Activated CD4-positive, CD25-positive, alpha-beta regulatory T cell (primary cell): ENCODE measurements at regions not wholly inside any gene's neighbourhood (a gene's known extent, or its start where the extent isn't known, plus 50 kb on each side); places are given as distances from the start of the nearest gene placed in this dataset.

Experiments
- DNase-seq, 4 experiments: peaks; one replicate each; lab custom pipeline; 2025; lab: John Stamatoyannopoulos, UW

- DNase-seq = no peak
Measured at GRCh38 chr1:34408011-34408410, 231.3 kb downstream of the C1orf94 start.

GRCh38 chr1:34409689-34410229 is 233.1 kb downstream of the C1orf94 start:
- no peak for DNase-seq

- no peak for DNase-seq
Measured at GRCh38 chr1:34412598-34413370, 236.1 kb downstream of the C1orf94 start.

- no peak for DNase-seq
Measured at GRCh38 chr1:34415140-34415539, 238.4 kb downstream of the C1orf94 start.

GRCh38 chr1:34418166-34418565 is 241.5 kb downstream of the C1orf94 start:
- DNase-seq = no peak

- no peak for DNase-seq
Measured at GRCh38 chr1:34419663-34420136, 243.0 kb downstream of the C1orf94 start.

GRCh38 chr1:34425046-34425445 is 248.3 kb downstream of the C1orf94 start:
- no peak for DNase-seq

- no peak for DNase-seq
Measured at GRCh38 chr1:34425785-34426184, 249.1 kb downstream of the C1orf94 start.

GRCh38 chr1:34426325-34426896 is 249.7 kb downstream of the C1orf94 start:
- DNase-seq = no peak

GRCh38 chr1:34427170-34427569 is 250.5 kb downstream of the C1orf94 start:
- DNase-seq = no peak

GRCh38 chr1:34433099-34433498 is 256.4 kb downstream of the C1orf94 start:
- DNase-seq = no peak

- no peak for DNase-seq
Measured at GRCh38 chr1:34436836-34437235, 260.1 kb downstream of the C1orf94 start.

- no peak for DNase-seq
Measured at GRCh38 chr1:34441259-34442069, 264.8 kb downstream of the C1orf94 start.

GRCh38 chr1:34444516-34444915 is 267.8 kb downstream of the C1orf94 start:
- no peak for DNase-seq

GRCh38 chr1:34450325-34450724 is 273.6 kb downstream of the C1orf94 start:
- no peak for DNase-seq

- DNase-seq = no peak
Measured at GRCh38 chr1:34452451-34452850, 275.7 kb downstream of the C1orf94 start.

GRCh38 chr1:34455121-34455520 is 278.4 kb downstream of the C1orf94 start:
- no peak for DNase-seq

- no peak for DNase-seq
Measured at GRCh38 chr1:34460193-34460592, 283.5 kb downstream of the C1orf94 start.

- no peak for DNase-seq
Measured at GRCh38 chr1:34470401-34470800, 284.4 kb upstream of the GJB5 start.

- DNase-seq = no peak
Measured at GRCh38 chr1:34474566-34474965, 280.3 kb upstream of the GJB5 start.

- no peak for DNase-seq
Measured at GRCh38 chr1:34476371-34476770, 278.5 kb upstream of the GJB5 start.

- no peak for DNase-seq
Measured at GRCh38 chr1:34477632-34478141, 277.2 kb upstream of the GJB5 start.
